Caco-2 (cell line): ENCODE measurements at regions not wholly inside any gene's neighbourhood (a gene's known extent, or its start where the extent isn't known, plus 50 kb on each side); places are given as distances from the start of the nearest gene placed in this dataset.

Experiments used
- BruUV-seq: library from RNA; stranded (reverse); fragments of 400-500 nt; replicated peaks from 2 replicates; lab custom pipeline; 2021; lab: Mats Ljungman, UMichigan
- CTCF ChIA-PET: fragments of 300-600 bp; sonication (Branson Sonifier 250); formaldehyde crosslinking; loops from one replicate; lab custom pipeline; 2022; ENCODE audit warnings: antibody characterized with exemption; lab: Charles Lee
- POLR2A ChIA-PET: fragments of 300-600 bp; sonication (Branson Sonifier 250); formaldehyde crosslinking; loops from one replicate; lab custom pipeline; 2022; ENCODE audit warnings: antibody characterized with exemption; lab: Charles Lee
- DNase-seq, 2 experiments: peaks; one replicate each; pipeline versions ENCODE4 v3.0.0 to v3.0.0-alpha.2; 2020 to 2022
- H3K27me3 ChIP-seq: replicated peaks from 2 replicates; pipeline ENCODE4 v1.6.0; 2011; ENCODE audit warnings: low read length; ENCODE audit not compliant: control insufficient read depth, insufficient read depth
- H3K36me3 ChIP-seq: 2 replicates; pipeline ENCODE4 v1.5.1; 2011; ENCODE audit warnings: low read length; ENCODE audit not compliant: control insufficient read depth, insufficient read depth
- H3K4me1 ChIP-seq: fragments of 250-450 bp; sonication (Bioruptor Pico); 2 replicates; pipeline ENCODE4 v1.5.1; 2020; ENCODE audit warnings: mild to moderate bottlenecking
- H3K4me3 ChIP-seq: 2 replicates; pipeline ENCODE4 v1.5.1; 2011; ENCODE audit warnings: low read depth, mild to moderate bottlenecking, control low read depth, low read length
- H3K9me3 ChIP-seq: fragments of 250-450 bp; sonication (Bioruptor Pico); 2 replicates; pipeline ENCODE4 v1.5.1; 2020; ENCODE audit warnings: mild to moderate bottlenecking, moderate library complexity
- H3K27ac Mint-ChIP-seq: one replicate; pipeline ENCODE4 v1.8.0; 2022; ENCODE audit warnings: mixed read lengths; ENCODE audit not compliant: unreplicated experiment
- H3K27me3 Mint-ChIP-seq: one replicate; pipeline ENCODE4 v1.8.0; 2022; ENCODE audit warnings: mixed read lengths; ENCODE audit not compliant: insufficient read depth, unreplicated experiment
- H3K36me3 Mint-ChIP-seq: one replicate; pipeline ENCODE4 v1.8.0; 2022; ENCODE audit warnings: mild to moderate bottlenecking, mixed read lengths; ENCODE audit not compliant: insufficient read depth, unreplicated experiment
- H3K4me1 Mint-ChIP-seq: one replicate; pipeline ENCODE4 v1.8.0; 2022; ENCODE audit warnings: low read depth, mixed read lengths; ENCODE audit not compliant: unreplicated experiment
- H3K4me3 Mint-ChIP-seq: one replicate; pipeline ENCODE4 v1.8.0; 2022; ENCODE audit warnings: mild to moderate bottlenecking, moderate library complexity, mixed read lengths; ENCODE audit not compliant: unreplicated experiment
- H3K9me3 Mint-ChIP-seq: one replicate; pipeline ENCODE4 v1.8.0; 2022; ENCODE audit warnings: mixed read lengths; ENCODE audit not compliant: unreplicated experiment
- CTCF ChIP-seq, 2 experiments: fragments of 200-600 bp in 1 of 2; IDR thresholded peaks; 1 replicate in 1 of 2; 2 replicates in 1 of 2; pipeline versions ENCODE4 v1.5.1 to v1.8.0; 2011 to 2022; ENCODE audit warnings: antibody characterized with exemption in 1 of 2, control low read depth in 1 of 2, inconsistent platforms in 1 of 2, low read depth in 1 of 2, low read length in 1 of 2, mild to moderate bottlenecking in 1 of 2, moderate library complexity in 1 of 2; ENCODE audit not compliant: insufficient read depth in 1 of 2, severe bottlenecking in 1 of 2, unreplicated experiment in 1 of 2
- intact Hi-C: fragments of 100-400 bp; cut with micrococcal nuclease; formaldehyde crosslinking; loops from one replicate; pipeline ENCODE4 v1.10.0; 2022; ENCODE audit not compliant: unreplicated experiment

- BruUV-seq = no TSS peak
Measured at GRCh38 chr11:39458481-39458880, 2001.0 kb downstream of the LRRC4C start.

GRCh38 chr11:39443424-39444022 is 2015.9 kb downstream of the LRRC4C start:
- Histone ChIP-seq H3K4me3 (no peak overlapping the region), H3K9me3 (no peaks in the 10 kb centered on the region; the same call in 1 of the 2 replicates), H3K36me3 (no peaks in the 10 kb centered on the region), H3K27me3 (no peaks in the 10 kb centered on the region), H3K4me1 (no peaks in the 10 kb centered on the region)
- ChIA-PET POLR2A (no interaction called here), CTCF (no interaction called here)
- no peak overlapping the region for H3K27ac Mint-ChIP-seq
- H3K9me3 Mint-ChIP-seq = no peaks in the 10 kb centered on the region
- TF ChIP-seq CTCF (IDR thresholded peaks at IDR 0.05; ENCODE audit: insufficient read depth in 1 of 2, low read depth in 1 of 2, low read length in 1 of 2, severe bottlenecking in 1 of 2, unreplicated experiment in 1 of 2) = no peak
- no peak overlapping the region for H3K4me3 Mint-ChIP-seq
- no peak for DNase-seq
- no TSS peak for BruUV-seq
- H3K4me1 Mint-ChIP-seq = no peaks in the 10 kb centered on the region
- H3K27me3 Mint-ChIP-seq = no peaks in the 10 kb centered on the region
- H3K36me3 Mint-ChIP-seq = no peaks in the 10 kb centered on the region
- intact Hi-C loops = no loop called here

More at GRCh38 chr11:39458481-39458880, 2001.0 kb downstream of the LRRC4C start:
- Mint-ChIP-seq H3K27ac (no peak overlapping the region), H3K4me1 (no peaks in the 10 kb centered on the region), H3K27me3 (no peaks in the 10 kb centered on the region), H3K9me3 (no peaks in the 10 kb centered on the region), H3K36me3 (no peaks in the 10 kb centered on the region), H3K4me3 (no peak overlapping the region)
- ChIA-PET CTCF (no interaction called here), POLR2A (no interaction called here)
- TF ChIP-seq CTCF (IDR thresholded peaks at IDR 0.05; ENCODE audit: insufficient read depth in 1 of 2, low read depth in 1 of 2, low read length in 1 of 2, severe bottlenecking in 1 of 2, unreplicated experiment in 1 of 2) = no peak
- no peak for DNase-seq
- Histone ChIP-seq H3K4me3 (no peak overlapping the region), H3K36me3 (no peaks in the 10 kb centered on the region), H3K9me3 (0 out of 2 replicates have a peak, but pooled peaks cover 6% of the 10 kb centered on the region), H3K27me3 (no peaks in the 10 kb centered on the region), H3K4me1 (no peaks in the 10 kb centered on the region)
- intact Hi-C loops = no loop called here

- Mint-ChIP-seq H3K9me3 (no peaks in the 10 kb centered on the region), H3K4me1 (no peaks in the 10 kb centered on the region), H3K4me3 (no peak overlapping the region), H3K27ac (no peak overlapping the region), H3K27me3 (no peaks in the 10 kb centered on the region), H3K36me3 (no peaks in the 10 kb centered on the region)
- H3K9me3 ChIP-seq = no peaks in the 10 kb centered on the region; the same call in 1 of the 2 replicates
- H3K4me1 ChIP-seq = no peaks in the 10 kb centered on the region
- TF ChIP-seq CTCF (IDR thresholded peaks at IDR 0.05; ENCODE audit: insufficient read depth in 1 of 2, low read depth in 1 of 2, low read length in 1 of 2, severe bottlenecking in 1 of 2, unreplicated experiment in 1 of 2) = no peak
- ChIA-PET CTCF (no interaction called here), POLR2A (no interaction called here)
- BruUV-seq = no TSS peak
- DNase-seq = no peak
- intact Hi-C loops = no loop called here
- no peaks in the 10 kb centered on the region for H3K27me3 ChIP-seq
- no peak overlapping the region for H3K4me3 ChIP-seq
- H3K36me3 ChIP-seq = no peaks in the 10 kb centered on the region
Measured at GRCh38 chr11:39442177-39442576, 2017.3 kb downstream of the LRRC4C start.
